ENCODE measurements at regions not wholly inside any gene's neighbourhood (a gene's known extent, or its start where the extent isn't known, plus 50 kb on each side); places are given as distances from the start of the nearest gene placed in this dataset.
"Not testable (repeated sequence)": the region's sequence is repeated elsewhere in the genome, so short reads cannot be mapped to it uniquely, and the experiment has no call there.

DNA sequence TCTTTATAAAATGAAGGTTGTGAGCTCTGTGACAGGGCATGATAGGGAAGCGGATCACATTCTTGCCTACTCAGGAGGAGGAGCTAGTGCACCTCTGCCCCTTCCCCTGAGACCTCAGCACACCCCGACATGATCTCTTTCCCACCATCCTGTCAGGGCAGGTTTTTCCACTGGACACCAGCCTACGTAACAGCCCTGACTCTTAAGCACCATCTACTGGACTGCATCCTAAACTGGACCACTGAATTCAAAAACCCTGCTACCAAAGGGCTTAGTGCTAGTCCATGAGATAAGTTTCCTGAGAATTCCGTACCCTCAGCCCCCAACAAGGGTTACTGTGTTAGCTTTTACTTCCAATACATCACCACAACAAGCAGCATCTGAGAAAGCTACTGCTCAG, 68.5 kb upstream of the FCGR1A start:
- DNase-seq; H3K27me3 Mint-ChIP-seq; H3K9me3 Mint-ChIP-seq; H3K36me3 Mint-ChIP-seq (ENCODE audit: low read depth); intact Hi-C loops (cut with micrococcal nuclease); H3K4me1 Mint-ChIP-seq; H3K27ac Mint-ChIP-seq; H3K4me3 Mint-ChIP-seq: not testable (repeated sequence)

DNA sequence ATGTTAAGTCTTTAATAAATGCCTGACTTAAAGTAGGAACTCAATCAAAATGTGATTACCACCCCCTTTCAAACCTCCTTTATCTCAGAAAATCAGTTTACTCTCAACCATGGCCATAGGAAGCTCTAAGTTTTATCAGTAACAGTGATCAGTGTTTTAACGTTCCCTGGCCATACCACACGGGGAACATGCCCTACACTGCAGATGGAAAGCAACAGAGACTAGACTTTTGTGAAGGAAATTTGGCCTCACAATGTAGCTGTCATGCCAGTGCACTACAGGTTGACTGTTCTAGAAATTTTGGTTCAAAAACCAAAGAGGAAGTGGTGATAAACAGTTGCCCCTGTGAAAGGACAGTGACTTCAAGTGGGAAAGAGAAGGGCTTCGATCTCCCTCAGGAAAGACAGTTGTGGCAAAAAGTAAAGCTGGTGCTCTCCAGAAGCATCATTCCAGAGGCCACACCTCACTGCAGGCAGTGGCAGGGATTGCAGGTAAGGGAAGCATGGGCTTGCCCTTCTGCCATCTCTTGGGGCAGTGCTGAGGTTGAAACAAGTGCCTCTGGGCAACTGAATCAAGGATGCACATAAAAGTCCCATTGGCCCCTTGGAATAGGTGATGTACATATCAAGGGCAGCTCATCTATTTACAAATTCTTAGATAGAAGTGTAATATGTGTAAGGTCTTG, 57.7 kb upstream of the FCGR1A start:
- H3K27ac Mint-ChIP-seq; H3K4me3 Mint-ChIP-seq; H3K36me3 Mint-ChIP-seq (ENCODE audit: low read depth); intact Hi-C loops (cut with micrococcal nuclease); H3K4me1 Mint-ChIP-seq; DNase-seq; H3K9me3 Mint-ChIP-seq; H3K27me3 Mint-ChIP-seq: not testable (repeated sequence)

DNA sequence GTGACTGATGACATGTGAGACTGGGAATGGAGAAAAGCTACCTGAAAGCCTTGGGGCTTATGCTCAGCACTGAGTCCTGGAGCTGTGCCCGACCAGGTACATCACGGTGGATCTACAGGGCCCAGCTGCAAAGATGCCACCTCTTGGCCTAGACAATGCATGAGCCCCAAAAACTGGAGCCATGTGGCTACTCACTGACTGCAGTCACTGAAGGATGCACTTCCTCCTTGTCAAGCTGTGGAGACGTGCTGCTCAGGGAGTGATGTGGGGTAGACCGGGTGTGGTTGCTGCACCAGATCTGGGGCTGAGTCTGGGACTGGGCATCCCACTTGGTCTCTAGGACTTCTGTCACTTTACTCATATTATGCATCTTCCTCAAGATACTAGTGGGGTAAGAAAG, 55.8 kb upstream of the FCGR1A start:
- H3K27me3 Mint-ChIP-seq; H3K9me3 Mint-ChIP-seq; H3K36me3 Mint-ChIP-seq (ENCODE audit: low read depth); H3K4me1 Mint-ChIP-seq; H3K27ac Mint-ChIP-seq; H3K4me3 Mint-ChIP-seq; DNase-seq; intact Hi-C loops (cut with micrococcal nuclease): not testable (repeated sequence)

DNA sequence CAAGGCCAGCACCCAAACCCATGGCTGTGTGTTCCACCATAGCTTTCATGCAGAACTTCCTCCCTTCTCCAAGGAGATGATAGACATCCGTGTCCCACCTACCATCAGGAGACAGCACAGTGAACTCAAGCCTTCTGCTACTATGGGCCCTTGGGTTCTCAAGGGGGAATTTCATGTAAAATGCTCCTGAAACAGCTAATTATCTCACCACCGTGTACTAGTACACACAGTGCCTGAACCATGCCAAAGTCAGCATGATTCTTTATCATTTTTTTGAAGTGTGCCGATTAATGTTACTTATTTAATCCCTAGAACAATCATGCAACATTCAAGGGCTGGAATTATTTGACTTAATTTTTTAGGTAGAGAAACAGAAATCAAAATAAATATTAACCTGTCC, 53.9 kb upstream of the FCGR1A start:
- H3K4me1 Mint-ChIP-seq; H3K9me3 Mint-ChIP-seq; DNase-seq; H3K27ac Mint-ChIP-seq; intact Hi-C loops (cut with micrococcal nuclease); H3K36me3 Mint-ChIP-seq (ENCODE audit: low read depth); H3K4me3 Mint-ChIP-seq; H3K27me3 Mint-ChIP-seq: not testable (repeated sequence)

Data from activated CD4-positive, alpha-beta T cell treated with anti-CD3 and anti-CD28 coated beads, Interleukin-2, amount 10 ng/mL, durations not matched to agents 24 days and 14 days (primary cell).